HepG2 (cell line): ENCODE measurements at regions not wholly inside any gene's neighbourhood (a gene's known extent, or its start where the extent isn't known, plus 50 kb on each side); places are given as distances from the start of the nearest gene placed in this dataset.
A peak's percentile ranks its signal among the peaks of the same experiment; 100 is the strongest.

ENCODE experiments used
- AKNA ChIP-seq: sonication (generic); formaldehyde crosslinking; IDR thresholded peaks from 2 replicates; pipeline ENCODE4 v1.4.0; 2020; ENCODE audit warnings: missing genetic modification reagents, borderline replicate concordance
- CBX1 ChIP-seq: IDR thresholded peaks from one replicate; pipeline ENCODE4 v1.6.1; 2016; ENCODE audit warnings: antibody characterized with exemption, low read depth
- FOXM1 ChIP-seq: sonication (generic); formaldehyde crosslinking; IDR thresholded peaks from 2 replicates; pipeline ENCODE4 v1.5.0; 2020; ENCODE audit warnings: missing genetic modification reagents
- MED13 ChIP-seq: sonication (generic); formaldehyde crosslinking; IDR thresholded peaks from 2 replicates; pipeline ENCODE4 v1.5.0; 2020; ENCODE audit warnings: missing genetic modification reagents
- POLR2AphosphoS5 ChIP-seq: IDR thresholded peaks from 2 replicates; pipeline ENCODE4 v1.6.1; 2012; ENCODE audit warnings: low read depth, low read length
- RBM22 ChIP-seq: fragments of 200-400 bp; formaldehyde crosslinking; optimal IDR thresholded peaks from 2 replicates; pipeline ENCODE3; 2017; ENCODE audit warnings: mild to moderate bottlenecking, low read length, moderate library complexity
- RFX3 ChIP-seq: IDR thresholded peaks from 2 replicates; pipeline ENCODE4 v1.6.1; 2016; ENCODE audit warnings: missing biosample characterization, missing genetic modification reagents
- SYNCRIP ChIP-seq: fragments of 200-400 bp; formaldehyde crosslinking; IDR thresholded peaks from 2 replicates; pipeline ENCODE4 v1.6.1; 2018; ENCODE audit warnings: mild to moderate bottlenecking, low read depth, low read length; ENCODE audit not compliant: insufficient read depth
- XRCC5 ChIP-seq: fragments of 200-400 bp; formaldehyde crosslinking; optimal IDR thresholded peaks from 2 replicates; pipeline ENCODE3; 2017; ENCODE audit warnings: mild to moderate bottlenecking, low read length
- ZBTB1 ChIP-seq: sonication (generic); formaldehyde crosslinking; IDR thresholded peaks from 2 replicates; pipeline ENCODE4 v1.4.0; 2020; ENCODE audit warnings: missing genetic modification reagents, borderline replicate concordance
- ZFY ChIP-seq: sonication (generic); formaldehyde crosslinking; IDR thresholded peaks from 2 replicates; pipeline ENCODE4 v1.4.0; 2020; ENCODE audit warnings: missing genetic modification reagents
- ZNF644 ChIP-seq: IDR thresholded peaks from 2 replicates; pipeline ENCODE4 v1.6.1; 2016; ENCODE audit warnings: low read depth
- ZNF766 ChIP-seq: sonication (generic); formaldehyde crosslinking; IDR thresholded peaks from 2 replicates; pipeline ENCODE4 v1.5.0; 2020; ENCODE audit warnings: missing genetic modification reagents, borderline replicate concordance
- TF ChIP-seq, protein P1 (sequence below): sonication (generic); formaldehyde crosslinking; IDR thresholded peaks from 2 replicates; pipeline ENCODE4 v1.5.0; 2020; ENCODE audit warnings: mild to moderate bottlenecking, missing genetic modification reagents, moderate library complexity
- TF ChIP-seq, protein P2 (sequence below), 2 experiments: fragments of 450-650 bp in 1 of 2; sonication (generic) in 1 of 2; formaldehyde crosslinking; IDR thresholded peaks; 2 replicates each; pipeline versions ENCODE4 v1.5.0 to v1.8.0; 2020 to 2022; ENCODE audit warnings: mild to moderate bottlenecking in 1 of 2, missing genetic modification reagents in 1 of 2
- TF ChIP-seq, protein P3 (sequence below): sonication (generic); formaldehyde crosslinking; IDR thresholded peaks from 2 replicates; pipeline ENCODE4; 2020; ENCODE audit warnings: missing genetic modification reagents, mild to moderate bottlenecking, borderline replicate concordance
- TF ChIP-seq, protein P4 (sequence below): IDR thresholded peaks from 2 replicates; pipeline ENCODE4 v1.6.1; 2016; ENCODE audit warnings: low read depth

GRCh38 chr4:3836756-3837601 lies 70.8 kb downstream of the ADRA2C start (continued):
- TF ChIP-seq, protein P1, sequence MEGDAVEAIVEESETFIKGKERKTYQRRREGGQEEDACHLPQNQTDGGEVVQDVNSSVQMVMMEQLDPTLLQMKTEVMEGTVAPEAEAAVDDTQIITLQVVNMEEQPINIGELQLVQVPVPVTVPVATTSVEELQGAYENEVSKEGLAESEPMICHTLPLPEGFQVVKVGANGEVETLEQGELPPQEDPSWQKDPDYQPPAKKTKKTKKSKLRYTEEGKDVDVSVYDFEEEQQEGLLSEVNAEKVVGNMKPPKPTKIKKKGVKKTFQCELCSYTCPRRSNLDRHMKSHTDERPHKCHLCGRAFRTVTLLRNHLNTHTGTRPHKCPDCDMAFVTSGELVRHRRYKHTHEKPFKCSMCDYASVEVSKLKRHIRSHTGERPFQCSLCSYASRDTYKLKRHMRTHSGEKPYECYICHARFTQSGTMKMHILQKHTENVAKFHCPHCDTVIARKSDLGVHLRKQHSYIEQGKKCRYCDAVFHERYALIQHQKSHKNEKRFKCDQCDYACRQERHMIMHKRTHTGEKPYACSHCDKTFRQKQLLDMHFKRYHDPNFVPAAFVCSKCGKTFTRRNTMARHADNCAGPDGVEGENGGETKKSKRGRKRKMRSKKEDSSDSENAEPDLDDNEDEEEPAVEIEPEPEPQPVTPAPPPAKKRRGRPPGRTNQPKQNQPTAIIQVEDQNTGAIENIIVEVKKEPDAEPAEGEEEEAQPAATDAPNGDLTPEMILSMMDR (CRISPR knock-in tag): peak; percentile 56
- TF ChIP-seq RFX3 (CRISPR knock-in tag) (no peak), AKNA (no peak), ZBTB1 (CRISPR knock-in tag) (no peak), ZNF766 (CRISPR knock-in tag) (no peak), FOXM1 (CRISPR knock-in tag) (no peak), RBM22 (no peak), XRCC5 (peak; percentile 91), POLR2AphosphoS5 (peak; percentile 75), CBX1 (no peak), SYNCRIP (no peak), MED13 (CRISPR knock-in tag) (peak; percentile 98), ZNF644 (peak; percentile 92), ZFY (CRISPR knock-in tag) (peak; percentile 50; the same call in 1 of the 2 replicates)
- TF ChIP-seq, protein P2, sequence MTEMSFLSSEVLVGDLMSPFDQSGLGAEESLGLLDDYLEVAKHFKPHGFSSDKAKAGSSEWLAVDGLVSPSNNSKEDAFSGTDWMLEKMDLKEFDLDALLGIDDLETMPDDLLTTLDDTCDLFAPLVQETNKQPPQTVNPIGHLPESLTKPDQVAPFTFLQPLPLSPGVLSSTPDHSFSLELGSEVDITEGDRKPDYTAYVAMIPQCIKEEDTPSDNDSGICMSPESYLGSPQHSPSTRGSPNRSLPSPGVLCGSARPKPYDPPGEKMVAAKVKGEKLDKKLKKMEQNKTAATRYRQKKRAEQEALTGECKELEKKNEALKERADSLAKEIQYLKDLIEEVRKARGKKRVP (CRISPR knock-in tag; IDR thresholded peaks at IDR 0.05): 0 out of 4 replicates have a peak, but pooled peaks of 1 of the 2 experiments have one; percentile 27
- TF ChIP-seq, protein P3, sequence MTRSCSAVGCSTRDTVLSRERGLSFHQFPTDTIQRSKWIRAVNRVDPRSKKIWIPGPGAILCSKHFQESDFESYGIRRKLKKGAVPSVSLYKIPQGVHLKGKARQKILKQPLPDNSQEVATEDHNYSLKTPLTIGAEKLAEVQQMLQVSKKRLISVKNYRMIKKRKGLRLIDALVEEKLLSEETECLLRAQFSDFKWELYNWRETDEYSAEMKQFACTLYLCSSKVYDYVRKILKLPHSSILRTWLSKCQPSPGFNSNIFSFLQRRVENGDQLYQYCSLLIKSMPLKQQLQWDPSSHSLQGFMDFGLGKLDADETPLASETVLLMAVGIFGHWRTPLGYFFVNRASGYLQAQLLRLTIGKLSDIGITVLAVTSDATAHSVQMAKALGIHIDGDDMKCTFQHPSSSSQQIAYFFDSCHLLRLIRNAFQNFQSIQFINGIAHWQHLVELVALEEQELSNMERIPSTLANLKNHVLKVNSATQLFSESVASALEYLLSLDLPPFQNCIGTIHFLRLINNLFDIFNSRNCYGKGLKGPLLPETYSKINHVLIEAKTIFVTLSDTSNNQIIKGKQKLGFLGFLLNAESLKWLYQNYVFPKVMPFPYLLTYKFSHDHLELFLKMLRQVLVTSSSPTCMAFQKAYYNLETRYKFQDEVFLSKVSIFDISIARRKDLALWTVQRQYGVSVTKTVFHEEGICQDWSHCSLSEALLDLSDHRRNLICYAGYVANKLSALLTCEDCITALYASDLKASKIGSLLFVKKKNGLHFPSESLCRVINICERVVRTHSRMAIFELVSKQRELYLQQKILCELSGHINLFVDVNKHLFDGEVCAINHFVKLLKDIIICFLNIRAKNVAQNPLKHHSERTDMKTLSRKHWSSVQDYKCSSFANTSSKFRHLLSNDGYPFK: no peak; the same call in 1 of the 2 replicates
- TF ChIP-seq, protein P4, sequence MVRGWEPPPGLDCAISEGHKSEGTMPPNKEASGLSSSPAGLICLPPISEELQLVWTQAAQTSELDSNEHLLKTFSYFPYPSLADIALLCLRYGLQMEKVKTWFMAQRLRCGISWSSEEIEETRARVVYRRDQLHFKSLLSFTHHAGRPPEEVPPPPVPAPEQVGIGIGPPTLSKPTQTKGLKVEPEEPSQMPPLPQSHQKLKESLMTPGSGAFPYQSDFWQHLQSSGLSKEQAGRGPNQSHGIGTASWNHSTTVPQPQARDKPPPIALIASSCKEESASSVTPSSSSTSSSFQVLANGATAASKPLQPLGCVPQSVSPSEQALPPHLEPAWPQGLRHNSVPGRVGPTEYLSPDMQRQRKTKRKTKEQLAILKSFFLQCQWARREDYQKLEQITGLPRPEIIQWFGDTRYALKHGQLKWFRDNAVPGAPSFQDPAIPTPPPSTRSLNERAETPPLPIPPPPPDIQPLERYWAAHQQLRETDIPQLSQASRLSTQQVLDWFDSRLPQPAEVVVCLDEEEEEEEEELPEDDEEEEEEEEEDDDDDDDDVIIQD (CRISPR knock-in tag): peak; percentile 62; the same call in 1 of the 2 replicates
